Esophagus (tissue), 2 donors: ENCODE measurements at regions not wholly inside any gene's neighbourhood (a gene's known extent, or its start where the extent isn't known, plus 50 kb on each side); places are given as distances from the start of the nearest gene placed in this dataset.
"Not testable (repeated sequence)": the region's sequence is repeated elsewhere in the genome, so short reads cannot be mapped to it uniquely, and the experiment has no call there.

ENCODE experiments used
- H3K27ac ChIP-seq, 2 donors: one replicate each; pipeline ENCODE4 v1.5.1; 2013; ENCODE audit warnings: low read depth in 2 of 2, mild to moderate bottlenecking in 2 of 2, inconsistent platforms in 1 of 2, low read length in 1 of 2, moderate library complexity in 1 of 2
- H3K27me3 ChIP-seq, 2 donors: one replicate each; pipeline ENCODE4 v1.6.1; 2013; ENCODE audit warnings: low read length in 2 of 2, control low read depth in 1 of 2, mild to moderate bottlenecking in 1 of 2; ENCODE audit not compliant: insufficient read depth in 2 of 2, control insufficient read depth in 1 of 2
- H3K36me3 ChIP-seq, 2 donors: one replicate each; pipeline ENCODE4 v1.6.1; 2013; ENCODE audit warnings: low read length in 1 of 2; ENCODE audit not compliant: control insufficient read depth in 2 of 2, insufficient read depth in 2 of 2
- H3K4me1 ChIP-seq, 2 donors: one replicate each; pipeline ENCODE4 v1.6.1; 2013; ENCODE audit warnings: low read length in 1 of 2; ENCODE audit not compliant: control insufficient read depth in 2 of 2, insufficient read depth in 2 of 2
- H3K4me3 ChIP-seq, 2 donors: one replicate each; pipeline ENCODE4 v1.5.1; 2013; ENCODE audit warnings: low read length in 2 of 2, mild to moderate bottlenecking in 2 of 2, low read depth in 1 of 2, moderate library complexity in 1 of 2
- H3K9me3 ChIP-seq, 2 donors: one replicate each; pipeline ENCODE4 v1.6.1; 2013; ENCODE audit warnings: mild to moderate bottlenecking in 2 of 2, low read depth in 1 of 2, low read length in 1 of 2, moderate library complexity in 1 of 2; ENCODE audit not compliant: control insufficient read depth in 2 of 2, insufficient read depth in 1 of 2
- WGBS, 2 donors: extraction: QIAGEN DNeasy Blood & Tissue Kit; methylation state at CpG; one replicate each; pipeline ENCODE4 v1.1.7; 2013; 5-methylcytosine and 5-hydroxymethylcytosine counted together
- donor health status: healthy with polysubstance abuse.
- donor health status: Bipolar disorder and iron deficiency.

- no peaks in the 10 kb centered on the region for H3K27me3 ChIP-seq
Observed at GRCh38 chr15:22226034-22226790, 145.9 kb downstream of the OR4M2 start.

GRCh38 chr15:22227411-22228100 is 147.2 kb downstream of the OR4M2 start:
- H3K4me3 ChIP-seq = no peak overlapping the region
- H3K9me3 ChIP-seq = peaks cover 7 to 25% of the 10 kb centered on the region in 2 donors
- no peak overlapping the region for H3K27ac ChIP-seq
- 77 to 84% methylated on average over 7 of the region's 7 CpGs for WGBS, 2 donors
- no peaks in the 10 kb centered on the region for H3K36me3 ChIP-seq
- no peaks in the 10 kb centered on the region for H3K27me3 ChIP-seq
- no peaks in the 10 kb centered on the region for H3K4me1 ChIP-seq

More at GRCh38 chr15:22226034-22226790, 145.9 kb downstream of the OR4M2 start:
- Histone ChIP-seq H3K9me3 (peaks cover 7 to 26% of the 10 kb centered on the region in 2 donors), H3K36me3 (no peaks in the 10 kb centered on the region), H3K27ac (no peak overlapping the region), H3K4me3 (no peak overlapping the region), H3K4me1 (no peaks in the 10 kb centered on the region)
- 63 to 73% methylated on average over 12 of the region's 12 CpGs for WGBS, 2 donors

DNA sequence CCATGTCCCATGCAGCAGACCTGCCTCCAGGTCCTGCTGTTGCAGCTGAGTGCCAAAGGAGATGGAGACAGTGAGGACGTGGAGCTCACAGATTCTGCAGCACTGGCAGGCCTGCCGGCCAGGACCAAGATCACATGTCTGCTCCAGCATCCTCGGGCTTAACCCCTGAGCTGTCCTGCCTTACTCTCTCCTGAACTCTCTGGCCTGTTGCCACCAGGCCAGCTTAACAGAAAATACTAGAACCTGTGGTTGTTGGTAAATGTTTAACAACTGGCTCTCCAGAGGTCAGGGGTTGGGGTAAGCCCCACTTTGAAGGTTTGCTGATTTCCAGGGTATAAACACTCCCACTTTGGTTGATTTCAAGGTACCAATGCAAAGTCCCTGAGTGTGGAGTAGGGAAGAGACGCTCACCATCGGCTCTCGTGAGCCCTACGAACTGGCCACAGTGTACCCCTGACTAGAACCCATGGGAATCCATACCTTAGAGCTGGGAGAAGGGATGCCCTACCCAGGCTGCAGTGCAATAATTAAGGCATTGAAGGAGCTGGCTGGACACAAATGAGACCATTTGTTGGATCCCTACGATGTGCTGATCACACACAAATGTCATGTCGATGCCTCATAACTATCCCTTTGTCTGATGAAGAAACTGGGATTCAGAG is 147.9 kb downstream of the OR4M2 start:
- Histone ChIP-seq H3K9me3 (peaks cover 7 to 23% of the 10 kb centered on the region in 2 donors), H3K4me3 (no peak overlapping the region), H3K36me3 (no peaks in the 10 kb centered on the region), H3K27ac (no peak overlapping the region), H3K27me3 (no peaks in the 10 kb centered on the region), H3K4me1 (no peaks in the 10 kb centered on the region)
- WGBS, 2 donors = 76 to 81% methylated on average over 9 of the region's 9 CpGs

GRCh38 chr15:22229990-22230819 is 149.9 kb downstream of the OR4M2 start:
- 58% methylated on average over 12 of the region's 12 CpGs for WGBS, 2 donors
- H3K4me1 ChIP-seq = no peaks in the 10 kb centered on the region
- H3K27me3 ChIP-seq = no peaks in the 10 kb centered on the region
- H3K4me3 ChIP-seq = no peak overlapping the region
- H3K9me3 ChIP-seq = peaks cover 7 to 19% of the 10 kb centered on the region in 2 donors
- no peak overlapping the region for H3K27ac ChIP-seq
- H3K36me3 ChIP-seq = no peaks in the 10 kb centered on the region

DNA sequence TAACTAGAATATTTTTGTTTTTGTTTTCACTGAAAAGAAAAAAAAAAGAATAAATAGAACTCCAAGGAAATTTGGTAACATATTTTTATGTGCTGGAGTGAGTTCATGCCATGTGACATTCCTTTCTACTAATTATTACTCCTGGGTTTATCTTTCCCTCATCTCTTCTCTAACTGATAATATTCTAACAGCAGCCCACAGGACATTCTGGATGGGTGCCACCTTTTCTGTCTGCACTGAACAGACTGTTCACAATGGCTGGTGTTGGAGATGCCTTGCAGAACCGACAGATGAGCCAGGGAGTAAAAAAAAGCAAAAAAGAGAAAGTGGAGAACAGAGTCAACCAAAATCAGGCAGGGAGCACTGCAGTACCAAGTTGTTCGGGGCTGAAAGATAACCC is 151.3 kb downstream of the OR4M2 start:
- H3K9me3 ChIP-seq = peaks cover 7 to 19% of the 10 kb centered on the region in 2 donors
- no peaks in the 10 kb centered on the region for H3K36me3 ChIP-seq
- H3K27ac ChIP-seq = no peak overlapping the region
- no peaks in the 10 kb centered on the region for H3K4me1 ChIP-seq
- no peaks in the 10 kb centered on the region for H3K27me3 ChIP-seq
- 49 to 55% methylated on average over 2 of the region's 2 CpGs for WGBS, 2 donors
- H3K4me3 ChIP-seq = no peak overlapping the region

- 88 to 91% methylated on average over 3 of the region's 3 CpGs for WGBS, 2 donors
- H3K4me3 ChIP-seq = no peak overlapping the region
- no peak overlapping the region for H3K27ac ChIP-seq
- H3K36me3 ChIP-seq = no peaks in the 10 kb centered on the region
- H3K4me1 ChIP-seq = no peaks in the 10 kb centered on the region
- peaks cover 4 to 18% of the 10 kb centered on the region in 2 donors for H3K9me3 ChIP-seq
- H3K27me3 ChIP-seq = no peaks in the 10 kb centered on the region
Observed at GRCh38 chr15:22232675-22233074, 152.3 kb downstream of the OR4M2 start.

- H3K36me3 ChIP-seq, H3K4me3 ChIP-seq, H3K27ac ChIP-seq, H3K27me3 ChIP-seq, H3K4me1 ChIP-seq: not testable (repeated sequence)
- peaks cover 6 to 16% of the 10 kb centered on the region in 2 donors for H3K9me3 ChIP-seq
- WGBS, 2 donors = 50 to 54% methylated on average over 7 of the region's 7 CpGs
Observed at GRCh38 chr15:22235261-22235930, 155.1 kb downstream of the OR4M2 start.

- Histone ChIP-seq H3K4me1 (no peaks in the 10 kb centered on the region), H3K36me3 (no peaks in the 10 kb centered on the region), H3K27me3 (peaks cover 0 to 3% of the 10 kb centered on the region in 2 donors), H3K4me3 (no peak overlapping the region), H3K9me3 (peaks cover 6 to 18% of the 10 kb centered on the region in 2 donors), H3K27ac (no peak overlapping the region)
- 57 to 65% methylated on average over 5 of the region's 5 CpGs for WGBS, 2 donors
Observed at GRCh38 chr15:22236469-22236868, 156.1 kb downstream of the OR4M2 start.

- H3K4me1 ChIP-seq = no peaks in the 10 kb centered on the region
- H3K36me3 ChIP-seq = no peaks in the 10 kb centered on the region
- no peak overlapping the region for H3K27ac ChIP-seq
- peaks cover 0 to 3% of the 10 kb centered on the region in 2 donors for H3K27me3 ChIP-seq
- H3K9me3 ChIP-seq = peaks cover 6 to 18% of the 10 kb centered on the region in 2 donors
- 64% methylated on average over 9 of the region's 9 CpGs for WGBS, 2 donors
- no peak overlapping the region for H3K4me3 ChIP-seq
Observed at GRCh38 chr15:22237891-22238275, 157.6 kb downstream of the OR4M2 start.
